HCT116 (cell line): ENCODE measurements at regions not wholly inside any gene's neighbourhood (a gene's known extent, or its start where the extent isn't known, plus 50 kb on each side); places are given as distances from the start of the nearest gene placed in this dataset.

Source experiments
- ATAC-seq: fragments of 200-7000 bp; cut with Tn5 transposase; 2 replicates; pipeline ENCODE4 v1.9.1; 2020; ENCODE audit warnings: mild to moderate bottlenecking, moderate library complexity
- BruUV-seq: library from RNA; stranded (reverse); fragments of 400-500 nt; replicated peaks from 2 replicates; lab custom pipeline; 2021; lab: Mats Ljungman, UMichigan
- CTCF ChIA-PET: fragments of 300-600 bp; sonication (Branson Sonifier 250); formaldehyde crosslinking; loops from one replicate; lab custom pipeline; 2021; ENCODE audit warnings: antibody characterized with exemption; lab: Charles Lee
- POLR2A ChIA-PET: fragments of 300-600, 350-600 bp; sonication (Branson Sonifier 250); formaldehyde crosslinking; loops from one replicate; lab custom pipeline; 2021; ENCODE audit warnings: antibody characterized with exemption; lab: Charles Lee
- RAD21 ChIA-PET, 2 experiments: fragments of 300-600 bp; sonication (Branson Sonifier 250); formaldehyde crosslinking; loops; one replicate each; lab custom pipeline; 2023; ENCODE audit warnings: low total read pairs in 2 of 2; ENCODE audit not compliant: uncharacterized antibody in 2 of 2, unreplicated experiment in 2 of 2, low non-redundant PET in 1 of 2; lab: Charles Lee
- DNase-seq: peaks from one replicate; pipeline ENCODE4 v3.0.0-alpha.2; 2010; ENCODE audit warnings: low read depth, low spot score
- H2AFZ ChIP-seq: fragments of 200-600 bp; shearing (Covaris generic), sonication (generic); 2 replicates; pipeline ENCODE4 v1.6.1; 2017; ENCODE audit warnings: low read depth, mixed run types, mixed read lengths, antibody characterized with exemption, low read length; ENCODE audit not compliant: poor library complexity, severe bottlenecking
- H3K27ac ChIP-seq: 2 replicates; pipeline ENCODE4 v1.5.1; 2012; ENCODE audit warnings: low read depth, low read length
- H3K27me3 ChIP-seq: fragments of 200-600 bp; sonication (generic); 2 replicates; pipeline ENCODE4 v1.6.1; 2016; ENCODE audit warnings: mixed run types, low read length, mixed read lengths; ENCODE audit not compliant: insufficient read depth
- H3K36me3 ChIP-seq, 2 experiments: fragments of 200-500 bp in 1 of 2; fragments of 200-600 bp in 1 of 2; sonication (Bioruptor generic) in 1 of 2; sonication (generic) in 1 of 2; 2 replicates each; pipeline versions ENCODE4 v1.5.1 to v1.6.1; 2014 to 2016; ENCODE audit warnings: low read length in 2 of 2, inconsistent platforms in 1 of 2, mixed read lengths in 1 of 2, mixed run types in 1 of 2; ENCODE audit not compliant: insufficient read depth in 2 of 2, control insufficient read depth in 1 of 2
- H3K4me1 ChIP-seq, 2 experiments: fragments of 200-600 bp in 1 of 2; sonication (generic) in 1 of 2; 2 replicates each; pipeline versions ENCODE4 v1.5.1 to v1.6.1; 2012 to 2017; ENCODE audit warnings: low read length in 2 of 2, inconsistent platforms in 1 of 2, mild to moderate bottlenecking in 1 of 2, mixed read lengths in 1 of 2, mixed run types in 1 of 2, moderate library complexity in 1 of 2; ENCODE audit not compliant: insufficient read depth in 2 of 2, control insufficient read depth in 1 of 2
- H3K4me2 ChIP-seq: fragments of 200-600 bp; sonication (generic); 2 replicates; pipeline ENCODE4 v1.6.1; 2017; ENCODE audit warnings: mixed run types, low read length, mixed read lengths
- H3K4me3 ChIP-seq, 2 experiments: fragments of 200-600 bp in 1 of 2; sonication (generic) in 1 of 2; replicated peaks in 1 of 2; 2 replicates each; pipeline ENCODE4 v1.5.1; 2011 to 2016; ENCODE audit warnings: low read length in 2 of 2, control low read depth in 1 of 2, low read depth in 1 of 2, mild to moderate bottlenecking in 1 of 2, mixed read lengths in 1 of 2, mixed run types in 1 of 2
- H3K79me2 ChIP-seq: fragments of 200-600 bp; sonication (generic); 2 replicates; pipeline ENCODE4 v1.6.1; 2017; ENCODE audit warnings: mild to moderate bottlenecking, mixed run types, low read length, moderate library complexity, mixed read lengths; ENCODE audit not compliant: insufficient read depth
- H3K9ac ChIP-seq: fragments of 200-600 bp; sonication (generic); 2 replicates; pipeline ENCODE4 v1.6.1; 2016; ENCODE audit warnings: low read length, mixed read lengths
- H3K9me2 ChIP-seq: fragments of 200-600 bp; sonication (generic), shearing (Covaris generic); 2 replicates; pipeline ENCODE4 v1.6.1; 2017; ENCODE audit warnings: mixed run types, mild to moderate bottlenecking, moderate library complexity; ENCODE audit not compliant: insufficient read depth
- H3K9me3 ChIP-seq, 2 experiments: fragments of 200-500 bp in 1 of 2; fragments of 200-600 bp in 1 of 2; sonication (Bioruptor generic) in 1 of 2; sonication (generic) in 1 of 2; 2 replicates each; pipeline ENCODE4 v1.6.1; 2014 to 2017; ENCODE audit warnings: low read length in 2 of 2, mixed read lengths in 2 of 2, inconsistent platforms in 1 of 2, low read depth in 1 of 2, mild to moderate bottlenecking in 1 of 2, mixed run types in 1 of 2, moderate library complexity in 1 of 2; ENCODE audit not compliant: control insufficient read depth in 1 of 2, insufficient read depth in 1 of 2
- H4K20me1 ChIP-seq: fragments of 200-600 bp; sonication (generic), shearing (Covaris generic); 2 replicates; pipeline ENCODE4 v1.6.1; 2017; ENCODE audit warnings: mixed run types, mild to moderate bottlenecking, moderate library complexity; ENCODE audit not compliant: insufficient read depth
- ATF3 ChIP-seq: IDR thresholded peaks from 2 replicates; pipeline ENCODE4 v1.6.1; 2012
- CEBPB ChIP-seq: IDR thresholded peaks from 2 replicates; pipeline ENCODE4 v1.6.1; 2012; ENCODE audit warnings: low read depth
- CTCF ChIP-seq, 3 experiments: fragments of 200-600 bp in 1 of 3; sonication (generic) in 1 of 3; IDR thresholded peaks in 2 of 3; conservative IDR thresholded peaks in 1 of 3; 2 replicates each; pipeline ENCODE4 v1.5.1; 2012 to 2017; ENCODE audit warnings: low read depth in 2 of 3, low read length in 2 of 3, antibody characterized with exemption in 1 of 3, borderline replicate concordance in 1 of 3, control low read depth in 1 of 3, mild to moderate bottlenecking in 1 of 3, mixed read lengths in 1 of 3, mixed run types in 1 of 3, moderate library complexity in 1 of 3; ENCODE audit not compliant: insufficient read depth in 1 of 3
- EGR1 ChIP-seq: IDR thresholded peaks from 2 replicates; pipeline ENCODE4 v1.6.1; 2012; ENCODE audit warnings: low read depth
- ELF1 ChIP-seq: IDR thresholded peaks from 2 replicates; pipeline ENCODE4 v1.6.1; 2012; ENCODE audit warnings: low read depth, borderline replicate concordance
- MAX ChIP-seq: IDR thresholded peaks from 2 replicates; pipeline ENCODE4 v1.6.1; 2012
- SP1 ChIP-seq: IDR thresholded peaks from 2 replicates; pipeline ENCODE4 v1.6.1; 2012; ENCODE audit warnings: low read depth
- SRF ChIP-seq: IDR thresholded peaks from 2 replicates; pipeline ENCODE4 v1.6.1; 2012; ENCODE audit warnings: low read depth
- ZBTB33 ChIP-seq: IDR thresholded peaks from 2 replicates; pipeline ENCODE4 v1.6.1; 2011; ENCODE audit warnings: mild to moderate bottlenecking, low read length, moderate library complexity; ENCODE audit not compliant: insufficient replicate concordance; ENCODE audit errors: extremely low read depth
- ZFX ChIP-seq: fragments of 450-650 bp; IDR thresholded peaks from 2 replicates; pipeline ENCODE4 v1.6.1; 2017
- ZNF274 ChIP-seq: fragments of 200-500 bp; sonication (Bioruptor generic); IDR thresholded peaks from 2 replicates; pipeline ENCODE4 v1.6.1; 2014; ENCODE audit warnings: mild to moderate bottlenecking, low read depth, low read length, inconsistent platforms
- intact Hi-C: fragments of 100-400 bp; cut with micrococcal nuclease; formaldehyde crosslinking; loops from 2 replicates; pipeline ENCODE4 v1.10.0; 2022

- no peak for ATAC-seq
- Histone ChIP-seq H3K36me3 (no peaks in the 10 kb centered on the region), H3K79me2 (no peaks in the 10 kb centered on the region), H3K4me2 (no peak overlapping the region), H3K9ac (no peak overlapping the region), H4K20me1 (no peaks in the 10 kb centered on the region), H3K4me1 (no peaks in the 10 kb centered on the region), H3K4me3 (no peak overlapping the region), H2AFZ (no peak overlapping the region), H3K27me3 (no peaks in the 10 kb centered on the region), H3K27ac (no peak overlapping the region), H3K9me3 (no peaks in the 10 kb centered on the region), H3K9me2 (no peaks in the 10 kb centered on the region)
- BruUV-seq: no TSS peak
- TF ChIP-seq SP1 (no peak), MAX (no peak), ATF3 (no peak), ZBTB33 (no peak), CEBPB (no peak), EGR1 (no peak), ZFX (no peak), ELF1 (no peak), CTCF (IDR thresholded peaks at IDR 0.05 in 2 of 3, conservative IDR thresholded peaks at IDR 0.05 in 1 of 3; ENCODE audit: borderline replicate concordance in 1 of 3, insufficient read depth in 1 of 3, low read depth in 2 of 3, low read length in 2 of 3) (no peak), ZNF274 (no peak), SRF (no peak)
- intact Hi-C loops: no loop called here
- ChIA-PET POLR2A (no interaction called here), CTCF (no interaction called here), RAD21 (no interaction called here)
- DNase-seq: no peak
Observed at GRCh38 chr14:103221781-103222358, 98.6 kb downstream of the TNFAIP2 start.
